AG04450 (cell line): ENCODE measurements at regions not wholly inside any gene's neighbourhood (a gene's known extent, or its start where the extent isn't known, plus 50 kb on each side); places are given as distances from the start of the nearest gene placed in this dataset.

Source experiments
- CTCF ChIA-PET: fragments of 300-600, 350-600 bp; formaldehyde crosslinking; extraction: SDS; loops from one replicate; lab custom pipeline; 2022; ENCODE audit warnings: antibody characterized with exemption, inconsistent platforms; lab: Charles Lee
- POLR2A ChIA-PET: fragments of 350-600 bp; formaldehyde crosslinking; extraction: SDS; loops from one replicate; lab custom pipeline; 2021; ENCODE audit warnings: antibody characterized with exemption, inconsistent platforms; lab: Yijun Ruan, JAX
- DNase-seq: peaks from one replicate; pipeline ENCODE4 v3.0.0-alpha.2; 2011; ENCODE audit warnings: low read depth, low spot score
- H3K27ac ChIP-seq: one replicate; pipeline ENCODE4 v1.5.1; 2012; ENCODE audit warnings: low read depth, low read length, control low read depth
- H3K27me3 ChIP-seq: one replicate; pipeline ENCODE4 v1.6.0; 2012; ENCODE audit warnings: low read length; ENCODE audit not compliant: control insufficient read depth, insufficient read depth
- H3K4me3 ChIP-seq: 2 replicates; pipeline ENCODE4 v1.5.1; 2011; ENCODE audit warnings: mild to moderate bottlenecking, low read depth, low read length, control low read depth
- H3K9me3 ChIP-seq: 2 replicates; pipeline ENCODE4 v1.5.1; 2012; ENCODE audit warnings: low read length; ENCODE audit not compliant: control insufficient read depth, insufficient read depth
- CTCF ChIP-seq: IDR thresholded peaks from 2 replicates; pipeline ENCODE4 v1.5.1; 2011; ENCODE audit warnings: low read depth, low read length, control low read depth, inconsistent platforms

GRCh38 chr2:773256-774160 is 96.3 kb upstream of the TMEM18 start:
- ChIA-PET POLR2A (no interaction called here), CTCF (no interaction called here)
- H3K4me3 ChIP-seq = no peak overlapping the region
- H3K27me3 ChIP-seq = no peaks in the 10 kb centered on the region
- H3K9me3 ChIP-seq = peaks cover 46% of the 10 kb centered on the region
- H3K27ac ChIP-seq = no peak overlapping the region
- no peak for DNase-seq
- TF ChIP-seq CTCF = no peak

- no peak overlapping the region for H3K4me3 ChIP-seq
- no peaks in the 10 kb centered on the region for H3K27me3 ChIP-seq
- ChIA-PET POLR2A (no interaction called here), CTCF (no interaction called here)
- DNase-seq = no peak
- no peak overlapping the region for H3K27ac ChIP-seq
- H3K9me3 ChIP-seq = peaks cover 31% of the 10 kb centered on the region
- no peak for TF ChIP-seq CTCF
Observed at GRCh38 chr2:771538-771937, 94.3 kb upstream of the TMEM18 start.

GRCh38 chr2:770776-771175 is 93.6 kb upstream of the TMEM18 start:
- ChIA-PET POLR2A (no interaction called here), CTCF (no interaction called here)
- no peak for TF ChIP-seq CTCF

GRCh38 chr2:769771-770170 is 92.6 kb upstream of the TMEM18 start:
- CTCF ChIA-PET = no interaction called here
- no peaks in the 10 kb centered on the region for H3K27me3 ChIP-seq
- DNase-seq = no peak
- no peak overlapping the region for H3K27ac ChIP-seq
- POLR2A ChIA-PET = no interaction called here
- TF ChIP-seq CTCF = no peak
- no peak overlapping the region for H3K4me3 ChIP-seq
- H3K9me3 ChIP-seq = peaks cover 35% of the 10 kb centered on the region

More at GRCh38 chr2:770776-771175, 93.6 kb upstream of the TMEM18 start:
- Histone ChIP-seq H3K4me3 (no peak overlapping the region), H3K27ac (no peak overlapping the region), H3K27me3 (no peaks in the 10 kb centered on the region), H3K9me3 (peaks cover 35% of the 10 kb centered on the region)
- DNase-seq = no peak

GRCh38 chr2:768451-768850 is 91.2 kb upstream of the TMEM18 start:
- Histone ChIP-seq H3K9me3 (peaks cover 23% of the 10 kb centered on the region), H3K4me3 (no peak overlapping the region), H3K27me3 (no peaks in the 10 kb centered on the region), H3K27ac (no peak overlapping the region)
- POLR2A ChIA-PET = no interaction called here
- CTCF ChIA-PET = no interaction called here
- no peak for DNase-seq
- TF ChIP-seq CTCF = no peak
